NCI-H1436 treated with DMSO at 0.1 percent for 48 hours (cell line): ENCODE measurements at regions not wholly inside any gene's neighbourhood (a gene's known extent, or its start where the extent isn't known, plus 50 kb on each side); places are given as distances from the start of the nearest gene placed in this dataset.
"Not testable (repeated sequence)": the region's sequence is repeated elsewhere in the genome, so short reads cannot be mapped to it uniquely, and the experiment has no call there.

Source experiments
- DNase-seq: peaks from one replicate; lab custom pipeline; 2025; lab: John Stamatoyannopoulos, UW

GRCh38 chr6:27161115-27161514 lies 86.4 kb upstream of the PRSS16 start:
- DNase-seq, result no peak

- no peak for DNase-seq
Measured at GRCh38 chr6:27161603-27161945, 85.9 kb upstream of the PRSS16 start.

- DNase-seq, result no peak
Measured at GRCh38 chr6:27161946-27162603, 85.4 kb upstream of the PRSS16 start.

- DNase-seq, result no peak
Measured at GRCh38 chr6:27163834-27164233, 83.7 kb upstream of the PRSS16 start.

GRCh38 chr6:27168108-27168507 lies 79.4 kb upstream of the PRSS16 start:
- DNase-seq, result no peak

GRCh38 chr6:27168586-27169443 lies 78.7 kb upstream of the PRSS16 start:
- DNase-seq, result no peak

GRCh38 chr6:27172524-27173231 lies 74.8 kb upstream of the PRSS16 start:
- not testable (repeated sequence) for DNase-seq

GRCh38 chr6:27173232-27173601 lies 74.3 kb upstream of the PRSS16 start:
- not testable (repeated sequence) for DNase-seq

GRCh38 chr6:27174958-27175357 lies 72.5 kb upstream of the PRSS16 start:
- DNase-seq, result no peak

GRCh38 chr6:27176096-27176495 lies 71.4 kb upstream of the PRSS16 start:
- DNase-seq, result no peak

GRCh38 chr6:27176523-27177484 lies 70.7 kb upstream of the PRSS16 start:
- no peak for DNase-seq

- no peak for DNase-seq
Measured at GRCh38 chr6:27177485-27178406, 69.8 kb upstream of the PRSS16 start.

- DNase-seq, result no peak
Measured at GRCh38 chr6:27178407-27178730, 69.1 kb upstream of the PRSS16 start.

GRCh38 chr6:27178860-27179259 lies 68.6 kb upstream of the PRSS16 start:
- no peak for DNase-seq

GRCh38 chr6:27183060-27183832 lies 64.3 kb upstream of the PRSS16 start:
- DNase-seq, result no peak

- DNase-seq, result no peak
Measured at GRCh38 chr6:27187231-27188060, 60.1 kb upstream of the PRSS16 start.

GRCh38 chr6:27188061-27188884 lies 59.2 kb upstream of the PRSS16 start:
- no peak for DNase-seq

GRCh38 chr6:27188885-27189418 lies 58.5 kb upstream of the PRSS16 start:
- peak; percentile 32 for DNase-seq
